ENCODE measurements at regions not wholly inside any gene's neighbourhood (a gene's known extent, or its start where the extent isn't known, plus 50 kb on each side); places are given as distances from the start of the nearest gene placed in this dataset.

- Mint-ChIP-seq H3K4me3 (no peak overlapping the region), H3K36me3 (ENCODE audit: low read depth) (peaks cover 14% of the 10 kb centered on the region), H3K27me3 (ENCODE audit: insufficient read depth) (no peaks in the 10 kb centered on the region), H3K4me1 (peaks cover 10% of the 10 kb centered on the region), H3K9me3 (peaks cover 36% of the 10 kb centered on the region), H3K27ac (no peak overlapping the region)
- peaks cover 45% of the 10 kb centered on the region for H3K9me3 ChIP-seq (ENCODE audit: control insufficient read depth, low read length)
- no peak for TF ChIP-seq CTCF (conservative IDR thresholded peaks at IDR 0.05)
- no peak overlapping the region for H3K27ac ChIP-seq (ENCODE audit: low read depth, low read length)
- H3K4me3 ChIP-seq (ENCODE audit: low read length): peak overlapping the region; percentile 20
- H3K4me1 ChIP-seq (ENCODE audit: control insufficient read depth, insufficient read depth, low read length): no peaks in the 10 kb centered on the region
- no peaks in the 10 kb centered on the region for H3K36me3 ChIP-seq (ENCODE audit: control insufficient read depth, insufficient read depth, low read length)
- H3K27me3 ChIP-seq (ENCODE audit: control insufficient read depth, insufficient read depth, low read length, poor library complexity, severe bottlenecking): no peaks in the 10 kb centered on the region
- WGBS, 2 experiments (ENCODE audit: insufficient coverage in 1 of 2, insufficient read length in 1 of 2): 97 to 100% methylated on average over 2 of the region's 2 CpGs
- H3K9ac ChIP-seq (ENCODE audit: extremely low read depth, low read length, poor library complexity, severe bottlenecking): no peak overlapping the region
- DNase-seq: no peak
Measured at GRCh38 chr12:89092297-89092696, 260.0 kb downstream of the DUSP6 start.

GRCh38 chr12:89091293-89091841 lies 260.9 kb downstream of the DUSP6 start:
- peaks cover 36% of the 10 kb centered on the region for H3K9me3 Mint-ChIP-seq
- H3K27me3 Mint-ChIP-seq (ENCODE audit: insufficient read depth): no peaks in the 10 kb centered on the region
- peak overlapping the region; percentile 20 for H3K4me3 ChIP-seq (ENCODE audit: low read length)
- peaks cover 45% of the 10 kb centered on the region for H3K9me3 ChIP-seq (ENCODE audit: control insufficient read depth, low read length)
- no peak overlapping the region for H3K27ac ChIP-seq (ENCODE audit: low read depth, low read length)
- H3K36me3 Mint-ChIP-seq (ENCODE audit: low read depth): peaks cover 14% of the 10 kb centered on the region
- H3K27me3 ChIP-seq (ENCODE audit: control insufficient read depth, insufficient read depth, low read length, poor library complexity, severe bottlenecking): no peaks in the 10 kb centered on the region
- TF ChIP-seq CTCF (conservative IDR thresholded peaks at IDR 0.05): no peak
- no peak for DNase-seq
- H3K4me1 ChIP-seq (ENCODE audit: control insufficient read depth, insufficient read depth, low read length): peaks cover 2% of the 10 kb centered on the region
- H3K27ac Mint-ChIP-seq: no peak overlapping the region
- H3K4me3 Mint-ChIP-seq: no peak overlapping the region
- H3K4me1 Mint-ChIP-seq: peaks cover 17% of the 10 kb centered on the region
- 71 to 79% methylated on average over 1 of the region's 1 CpG for WGBS, 2 experiments (ENCODE audit: insufficient coverage in 1 of 2, insufficient read length in 1 of 2)
- no peaks in the 10 kb centered on the region for H3K36me3 ChIP-seq (ENCODE audit: control insufficient read depth, insufficient read depth, low read length)
- no peak overlapping the region for H3K9ac ChIP-seq (ENCODE audit: extremely low read depth, low read length, poor library complexity, severe bottlenecking)

GRCh38 chr12:89089264-89089663 lies 263.0 kb downstream of the DUSP6 start:
- peaks cover 14% of the 10 kb centered on the region for H3K36me3 Mint-ChIP-seq (ENCODE audit: low read depth)
- peak overlapping the region; percentile 20 for H3K4me3 ChIP-seq (ENCODE audit: low read length)
- peaks cover 45% of the 10 kb centered on the region for H3K9me3 ChIP-seq (ENCODE audit: control insufficient read depth, low read length)
- peaks cover 26% of the 10 kb centered on the region for H3K4me1 Mint-ChIP-seq
- no peak for DNase-seq
- 93 to 100% methylated on average over 1 of the region's 2 CpGs for WGBS, 2 experiments (ENCODE audit: insufficient coverage in 1 of 2, insufficient read length in 1 of 2)
- H3K27me3 Mint-ChIP-seq (ENCODE audit: insufficient read depth): no peaks in the 10 kb centered on the region
- no peak for TF ChIP-seq CTCF (conservative IDR thresholded peaks at IDR 0.05)
- no peak overlapping the region for H3K27ac ChIP-seq (ENCODE audit: low read depth, low read length)
- H3K9ac ChIP-seq (ENCODE audit: extremely low read depth, low read length, poor library complexity, severe bottlenecking): no peak overlapping the region
- H3K4me3 Mint-ChIP-seq: no peak overlapping the region
- no peaks in the 10 kb centered on the region for H3K36me3 ChIP-seq (ENCODE audit: control insufficient read depth, insufficient read depth, low read length)
- no peak overlapping the region for H3K27ac Mint-ChIP-seq
- H3K4me1 ChIP-seq (ENCODE audit: control insufficient read depth, insufficient read depth, low read length): peaks cover 5% of the 10 kb centered on the region
- H3K9me3 Mint-ChIP-seq: peaks cover 36% of the 10 kb centered on the region
- no peaks in the 10 kb centered on the region for H3K27me3 ChIP-seq (ENCODE audit: control insufficient read depth, insufficient read depth, low read length, poor library complexity, severe bottlenecking)
